GM18909 (cell line): ENCODE measurements at regions not wholly inside any gene's neighbourhood (a gene's known extent, or its start where the extent isn't known, plus 50 kb on each side); places are given as distances from the start of the nearest gene placed in this dataset.
"Not testable (repeated sequence)": the region's sequence is repeated elsewhere in the genome, so short reads cannot be mapped to it uniquely, and the experiment has no call there.

Source experiments
- ATAC-seq: cut with Tn5 transposase; IDR thresholded peaks from one replicate; pipeline ENCODE4 v1.9.1; 2021; ENCODE audit warnings: mild to moderate bottlenecking; ENCODE audit not compliant: unreplicated experiment, poor library complexity

GRCh38 chr12:68474467-68475204 is 136.1 kb upstream of the RAP1B start:
- ATAC-seq = no peak

- no peak for ATAC-seq
Measured at GRCh38 chr12:68476794-68477193, 133.9 kb upstream of the RAP1B start.

- ATAC-seq = no peak
Measured at GRCh38 chr12:68477261-68477772, 133.4 kb upstream of the RAP1B start.

- no peak for ATAC-seq
Measured at GRCh38 chr12:68477906-68478305, 132.8 kb upstream of the RAP1B start.

- ATAC-seq = no peak
Measured at GRCh38 chr12:68478516-68479260, 132.0 kb upstream of the RAP1B start.

- ATAC-seq = no peak
Measured at GRCh38 chr12:68479261-68479895, 131.3 kb upstream of the RAP1B start.

GRCh38 chr12:68479896-68480291 is 130.8 kb upstream of the RAP1B start:
- no peak for ATAC-seq

GRCh38 chr12:68480526-68480925 is 130.2 kb upstream of the RAP1B start:
- no peak for ATAC-seq

GRCh38 chr12:68481181-68481941 is 129.3 kb upstream of the RAP1B start:
- peak; percentile 66 for ATAC-seq

- no peak for ATAC-seq
Measured at GRCh38 chr12:68482014-68482413, 128.7 kb upstream of the RAP1B start.

GRCh38 chr12:68482660-68483059 is 128.0 kb upstream of the RAP1B start:
- ATAC-seq = peak; percentile 76

- no peak for ATAC-seq
Measured at GRCh38 chr12:68483592-68484383, 126.9 kb upstream of the RAP1B start.

GRCh38 chr12:68484578-68484977 is 126.1 kb upstream of the RAP1B start:
- not testable (repeated sequence) for ATAC-seq

- not testable (repeated sequence) for ATAC-seq
Measured at GRCh38 chr12:68486449-68486848, 124.2 kb upstream of the RAP1B start.

GRCh38 chr12:68487721-68488309 is 122.9 kb upstream of the RAP1B start:
- no peak for ATAC-seq

- ATAC-seq = no peak
Measured at GRCh38 chr12:68489273-68489672, 121.4 kb upstream of the RAP1B start.

GRCh38 chr12:68490476-68490875 is 120.2 kb upstream of the RAP1B start:
- no peak for ATAC-seq

- ATAC-seq = no peak
Measured at GRCh38 chr12:68491204-68491960, 119.3 kb upstream of the RAP1B start.
